NCI-H526 treated with DMSO at 0.1 percent for 48 hours (cell line): ENCODE measurements at regions not wholly inside any gene's neighbourhood (a gene's known extent, or its start where the extent isn't known, plus 50 kb on each side); places are given as distances from the start of the nearest gene placed in this dataset.

Experiments
- DNase-seq: peaks from one replicate; lab custom pipeline; 2025; lab: John Stamatoyannopoulos, UW

GRCh38 chr4:8796096-8796495 lies 75.5 kb downstream of the HMX1 start:
- DNase-seq = no peak

GRCh38 chr4:8795140-8795539 lies 76.5 kb downstream of the HMX1 start:
- DNase-seq = no peak

DNA sequence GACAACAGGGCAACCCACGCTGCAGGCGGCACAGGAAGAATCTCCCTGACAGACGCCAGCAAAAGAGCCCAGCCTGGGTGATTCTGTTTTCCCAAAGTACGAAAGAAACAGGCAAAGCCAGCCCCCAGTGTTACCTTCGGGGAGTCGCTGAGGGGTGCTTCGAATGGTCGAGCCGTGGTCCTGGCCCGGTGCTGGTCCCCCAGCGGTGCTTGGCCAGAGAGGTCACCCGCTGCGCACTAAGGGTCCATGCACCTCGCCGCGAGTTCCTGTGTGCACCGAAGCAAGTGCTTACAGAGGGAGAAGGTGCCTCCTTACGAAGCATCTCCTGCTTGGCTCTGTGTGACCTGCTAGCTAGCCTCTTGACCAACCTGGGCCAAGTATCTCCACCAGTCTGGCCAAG lies 77.1 kb downstream of the HMX1 start:
- DNase-seq = no peak

- DNase-seq = no peak
These were observed 78.0 kb downstream of the HMX1 start for GRCh38 chr4:8793571-8794160.

DNA sequence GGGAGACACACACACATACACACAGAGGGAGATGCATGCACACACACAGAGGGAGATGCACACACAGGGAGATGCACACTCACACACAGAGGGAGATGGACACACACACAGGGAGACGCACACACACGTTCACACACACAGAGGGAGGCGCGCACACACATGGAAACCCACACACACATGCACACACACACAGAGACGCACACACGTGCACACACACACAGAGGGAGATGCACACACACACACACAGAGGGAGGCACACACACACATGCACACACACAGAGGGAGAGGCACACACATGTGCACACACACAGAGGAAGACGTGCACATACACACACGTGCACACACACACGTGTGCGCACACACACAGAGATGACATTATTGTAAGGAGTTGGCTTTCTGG lies 79.1 kb downstream of the HMX1 start:
- no peak for DNase-seq

DNA sequence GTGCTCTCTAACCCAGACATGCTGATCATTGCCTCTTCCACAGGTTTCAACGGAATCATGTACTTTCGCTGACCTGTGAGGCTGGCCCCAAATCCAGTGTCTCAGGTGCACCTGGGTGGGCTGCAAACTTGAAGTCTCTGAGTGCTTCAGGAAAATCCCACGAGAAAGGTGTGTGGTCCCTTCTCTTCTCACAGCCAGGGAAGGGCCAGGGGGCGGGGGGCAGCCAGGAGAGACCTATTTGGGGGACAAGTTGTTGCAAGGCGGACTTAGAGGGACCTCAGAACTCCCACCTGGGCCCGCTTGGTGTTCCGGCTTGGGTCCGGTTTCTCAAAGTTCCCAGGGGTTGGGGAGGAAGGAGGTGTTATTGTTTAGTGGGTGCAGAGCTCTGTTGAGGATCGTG lies 80.0 kb downstream of the HMX1 start:
- no peak for DNase-seq

DNA sequence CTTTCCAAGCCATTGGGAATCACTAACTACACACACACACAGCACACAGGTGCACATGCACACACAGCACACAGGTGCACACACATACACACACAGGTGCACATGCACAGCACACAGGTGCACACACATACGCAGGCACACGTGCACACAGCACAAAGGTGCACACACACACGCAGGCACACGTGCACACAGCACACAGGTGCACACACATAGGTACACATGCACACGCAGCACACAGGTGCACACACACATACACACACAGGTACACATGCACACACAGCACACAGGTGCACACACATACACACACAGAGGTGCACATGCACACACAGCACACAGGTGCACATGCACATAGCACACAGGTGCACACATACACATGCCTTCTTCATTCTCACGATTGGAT lies 80.9 kb downstream of the HMX1 start:
- DNase-seq = no peak

- DNase-seq = no peak
These were observed 83.5 kb downstream of the HMX1 start for GRCh38 chr4:8788174-8788573.

- DNase-seq = no peak
These were observed 85.5 kb downstream of the HMX1 start for GRCh38 chr4:8786166-8786565.

DNA sequence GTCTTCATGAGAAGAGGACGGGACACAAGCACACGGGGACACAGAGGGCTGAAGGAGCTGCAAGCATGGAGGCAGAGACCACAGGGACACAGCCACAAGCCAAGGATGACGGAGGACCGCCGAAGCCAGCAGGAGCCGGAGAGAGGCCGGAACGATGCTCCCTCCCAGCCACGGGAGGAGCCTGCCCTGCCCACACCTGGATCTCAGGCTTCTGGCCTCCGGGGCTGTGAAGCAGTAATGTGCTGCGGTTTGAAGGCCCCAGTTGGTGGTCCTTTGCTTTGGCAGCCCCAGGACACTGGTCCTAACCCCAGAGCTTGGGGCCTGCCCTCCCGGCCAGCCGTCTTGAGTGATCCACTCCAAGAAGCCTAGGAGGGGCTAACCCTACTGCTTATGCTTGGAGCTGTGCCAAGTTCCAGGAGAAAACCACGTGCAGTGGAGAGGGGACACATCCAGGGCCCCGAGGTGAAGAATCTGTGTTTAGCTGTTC lies 85.9 kb downstream of the HMX1 start:
- no peak for DNase-seq

DNA sequence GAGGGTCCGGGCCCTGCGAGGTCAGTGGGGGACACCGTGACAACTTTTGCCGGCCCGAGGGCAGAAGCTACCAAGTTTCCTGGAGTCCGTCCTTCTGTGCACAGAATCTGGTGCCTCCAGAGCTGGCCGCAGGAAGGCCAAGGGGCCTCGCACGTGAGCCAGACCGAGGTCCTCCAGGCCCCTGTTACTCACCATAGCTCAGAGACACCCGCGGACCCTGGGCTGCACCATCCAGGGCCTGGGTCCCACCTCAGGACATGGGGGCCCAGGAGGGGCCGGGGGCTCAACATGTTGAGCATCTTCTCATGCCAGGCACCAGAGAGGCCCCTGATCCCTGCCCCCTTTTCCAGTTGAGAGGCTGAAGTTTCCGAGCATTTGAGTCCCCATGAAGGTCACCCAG lies 87.9 kb downstream of the HMX1 start:
- DNase-seq = no peak

- DNase-seq = no peak
These were observed 89.5 kb downstream of the HMX1 start for GRCh38 chr4:8782135-8782534.

GRCh38 chr4:8781641-8782040 lies 90.0 kb downstream of the HMX1 start:
- DNase-seq = no peak

DNA sequence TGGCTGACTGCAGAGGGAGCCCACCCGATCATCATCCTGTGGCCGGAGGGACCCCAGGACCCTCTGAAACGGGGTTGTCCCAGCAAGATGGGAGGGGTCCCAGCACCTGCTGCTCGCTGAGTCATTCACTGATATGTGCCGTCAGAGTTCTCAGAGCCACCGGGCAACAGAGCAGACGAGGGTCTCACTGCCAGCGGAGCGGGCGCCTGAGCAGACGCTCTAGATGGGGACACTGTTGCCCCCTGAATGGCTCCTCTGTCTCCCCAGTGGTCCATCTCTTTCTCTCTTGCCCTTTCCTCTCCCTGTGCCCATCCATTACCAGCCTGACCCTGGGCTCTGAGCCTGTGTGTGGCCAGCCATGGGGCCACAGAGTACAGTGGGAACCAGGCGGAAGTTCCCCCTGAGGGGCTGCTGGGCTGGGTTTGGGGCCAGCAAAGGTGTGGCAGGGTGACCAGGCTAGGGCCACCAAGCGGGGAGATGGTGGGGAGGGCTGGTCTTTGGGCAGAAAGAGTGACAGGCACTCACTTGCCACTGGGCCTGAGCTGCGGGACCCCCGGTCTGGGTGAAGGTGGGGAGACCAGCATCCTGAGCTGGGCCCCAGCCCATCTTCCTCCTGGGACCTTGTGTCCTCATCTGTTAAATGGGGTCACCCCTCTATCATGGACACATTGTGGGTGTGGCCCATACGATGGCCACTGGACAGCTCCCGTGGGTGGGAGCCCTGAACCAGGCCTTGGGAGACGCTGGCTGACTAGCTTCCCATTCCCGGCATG lies 90.9 kb downstream of the HMX1 start:
- DNase-seq = no peak

GRCh38 chr4:8780086-8780485 lies 91.6 kb downstream of the HMX1 start:
- DNase-seq = no peak

- DNase-seq = no peak
These were observed 92.1 kb downstream of the HMX1 start for GRCh38 chr4:8779490-8779932.

DNA sequence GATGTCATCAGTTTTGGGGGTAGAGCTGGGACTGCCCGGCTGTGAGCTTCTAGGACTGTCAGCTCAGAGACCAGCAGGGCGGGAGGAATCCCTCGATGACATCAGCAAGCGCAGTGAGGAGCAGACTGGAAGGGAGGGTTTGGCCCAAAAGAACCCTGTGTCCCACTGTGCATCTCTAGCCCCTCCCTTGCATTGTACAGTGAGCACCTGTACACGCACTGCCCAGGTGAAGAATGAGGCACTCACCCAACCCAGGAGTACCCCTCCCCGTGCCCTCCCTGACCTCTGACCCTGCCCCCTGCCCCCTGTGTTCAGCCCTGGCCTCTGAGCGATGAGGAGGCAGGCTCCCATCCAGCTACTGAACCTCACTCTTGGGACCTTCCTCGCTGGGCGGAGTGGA lies 92.9 kb downstream of the HMX1 start:
- no peak for DNase-seq

- no peak for DNase-seq
These were observed 93.3 kb downstream of the HMX1 start for GRCh38 chr4:8778291-8778690.

- no peak for DNase-seq
These were observed 94.1 kb downstream of the HMX1 start for GRCh38 chr4:8777320-8778196.

DNA sequence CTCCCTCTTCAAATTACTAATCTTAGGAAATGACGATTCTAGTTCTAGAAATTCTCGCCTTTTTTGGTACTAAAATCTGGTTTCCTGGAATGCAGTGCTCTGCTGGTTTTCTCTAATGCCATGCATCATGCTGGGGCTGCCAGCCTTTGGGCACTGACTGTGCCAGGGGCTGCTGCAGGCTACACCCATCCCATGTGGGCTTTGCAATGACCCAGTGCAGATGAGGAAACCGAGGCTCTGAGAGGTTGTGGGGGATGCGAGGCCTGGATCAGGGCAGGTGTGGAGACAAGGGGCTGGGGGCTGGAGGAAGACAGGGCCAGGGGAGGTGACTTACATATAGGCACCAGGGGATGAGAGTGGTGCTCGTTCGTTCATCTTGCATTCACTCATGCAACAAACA lies 95.3 kb downstream of the HMX1 start:
- no peak for DNase-seq

GRCh38 chr4:8775751-8776355 lies 95.8 kb downstream of the HMX1 start:
- DNase-seq = no peak

DNA sequence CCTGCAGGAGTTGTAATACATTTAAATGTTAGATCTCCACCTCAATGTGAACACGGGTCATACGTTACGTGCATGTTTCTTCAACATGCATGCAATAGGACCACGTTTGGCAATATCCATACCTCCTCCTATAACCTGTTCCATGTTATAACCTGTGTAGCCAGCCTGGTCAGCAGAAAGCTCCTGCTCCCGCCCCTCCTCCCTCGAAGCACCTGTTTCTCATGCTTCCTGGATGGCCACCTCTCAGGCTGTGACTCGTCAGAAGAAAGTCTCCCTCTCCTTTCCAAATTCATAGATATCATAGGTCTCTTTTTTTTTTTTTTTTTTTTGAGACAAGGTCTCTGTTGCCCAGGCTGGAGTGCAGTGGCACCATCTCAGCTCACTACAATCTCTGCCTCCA lies 96.5 kb downstream of the HMX1 start:
- no peak for DNase-seq
